ENCODE measurements at regions not wholly inside any gene's neighbourhood (a gene's known extent, or its start where the extent isn't known, plus 50 kb on each side); places are given as distances from the start of the nearest gene placed in this dataset.

DNA sequence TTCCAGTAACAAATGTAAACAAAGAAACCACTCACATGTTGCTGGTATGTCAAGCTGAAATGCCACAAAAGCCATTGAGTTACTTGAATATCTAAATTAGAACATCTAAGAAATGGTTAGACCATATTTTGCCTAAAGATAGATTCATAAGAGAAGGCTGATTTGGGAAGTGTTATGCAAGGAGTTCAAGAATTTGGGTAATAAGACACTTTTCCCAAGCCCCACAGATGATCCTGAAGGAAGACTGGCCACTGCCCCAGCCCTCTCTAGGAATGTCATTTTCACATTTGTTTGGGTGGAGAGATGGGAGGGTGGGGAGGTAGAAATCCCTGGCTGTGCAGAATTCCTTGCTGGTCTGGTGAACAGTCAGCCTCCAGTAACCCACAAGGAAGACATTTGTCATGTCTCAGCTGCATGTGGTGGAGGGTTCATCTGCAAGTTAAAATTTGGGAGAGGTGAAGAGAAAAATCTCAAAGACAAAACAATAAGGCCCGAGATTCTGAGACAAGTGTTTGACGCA, 427.2 kb upstream of the KLF6 start:
- TF ChIP-seq CTCF (IDR thresholded peaks at IDR 0.05; ENCODE audit: insufficient read depth, low read length) (no peak), GABPA (IDR thresholded peaks at IDR 0.05; ENCODE audit: low read depth) (no peak)
